ENCODE measurements at regions not wholly inside any gene's neighbourhood (a gene's known extent, or its start where the extent isn't known, plus 50 kb on each side); places are given as distances from the start of the nearest gene placed in this dataset.

- TF ChIP-seq CTCF (IDR thresholded peaks at IDR 0.05), result no peak
- TF ChIP-seq POLR2AphosphoS5 (IDR thresholded peaks at IDR 0.05; ENCODE audit: low read depth, low read length), result no peak
- no peak for TF ChIP-seq REST (IDR thresholded peaks at IDR 0.05; ENCODE audit: insufficient read depth in 1 of 2, low read depth in 2 of 2, low read length in 1 of 2)
- TF ChIP-seq SIN3A (IDR thresholded peaks at IDR 0.05; ENCODE audit: borderline replicate concordance, insufficient read depth, low read depth, low read length), result no peak
These were observed 265.1 kb downstream of the SIPA1L2 start for GRCh38 chr1:232364654-232365382.
